ENCODE measurements at regions not wholly inside any gene's neighbourhood (a gene's known extent, or its start where the extent isn't known, plus 50 kb on each side); places are given as distances from the start of the nearest gene placed in this dataset.

DNA sequence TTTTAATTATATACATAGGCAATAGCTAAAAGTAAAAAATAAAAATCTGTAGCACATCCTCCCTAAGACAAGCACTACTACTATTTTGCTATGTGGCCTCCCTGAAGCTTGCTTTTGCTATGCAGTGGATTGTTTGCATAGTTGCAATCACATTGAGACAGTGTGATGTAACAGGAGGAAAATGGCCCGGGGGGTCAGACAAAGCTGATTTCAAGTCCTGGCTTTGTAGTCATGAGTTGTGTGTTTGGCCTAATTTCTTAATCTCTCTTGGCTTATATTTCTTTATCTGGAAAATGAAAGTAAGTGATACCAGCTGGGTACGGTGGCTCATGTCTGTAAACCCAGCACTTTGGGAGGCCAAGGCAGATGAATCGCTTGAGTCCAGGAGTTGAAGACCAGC, 166.6 kb downstream of the LHFPL1 start:
- WGBS, 4 donors = 73 to 80% (median 77%) methylated on average over 3 of the region's 3 CpGs
- Histone ChIP-seq H3K27me3 (no peaks in the 10 kb centered on the region), H3K9me3 (peaks cover 0 to 32% (median 2%) of the 10 kb centered on the region in 12 donors), H3K27ac (no peak overlapping the region), H3K4me3 (no peak overlapping the region), H3K36me3 (no peaks in the 10 kb centered on the region), H3K4me1 (no peaks in the 10 kb centered on the region)
- DNase-seq (no peak), ATAC-seq (no peak)
- intact Hi-C loops (cut with DNase I) = no loop called here
- TF ChIP-seq POLR2A (IDR thresholded peaks at IDR 0.05) = no peak
- TF ChIP-seq, protein P1, sequence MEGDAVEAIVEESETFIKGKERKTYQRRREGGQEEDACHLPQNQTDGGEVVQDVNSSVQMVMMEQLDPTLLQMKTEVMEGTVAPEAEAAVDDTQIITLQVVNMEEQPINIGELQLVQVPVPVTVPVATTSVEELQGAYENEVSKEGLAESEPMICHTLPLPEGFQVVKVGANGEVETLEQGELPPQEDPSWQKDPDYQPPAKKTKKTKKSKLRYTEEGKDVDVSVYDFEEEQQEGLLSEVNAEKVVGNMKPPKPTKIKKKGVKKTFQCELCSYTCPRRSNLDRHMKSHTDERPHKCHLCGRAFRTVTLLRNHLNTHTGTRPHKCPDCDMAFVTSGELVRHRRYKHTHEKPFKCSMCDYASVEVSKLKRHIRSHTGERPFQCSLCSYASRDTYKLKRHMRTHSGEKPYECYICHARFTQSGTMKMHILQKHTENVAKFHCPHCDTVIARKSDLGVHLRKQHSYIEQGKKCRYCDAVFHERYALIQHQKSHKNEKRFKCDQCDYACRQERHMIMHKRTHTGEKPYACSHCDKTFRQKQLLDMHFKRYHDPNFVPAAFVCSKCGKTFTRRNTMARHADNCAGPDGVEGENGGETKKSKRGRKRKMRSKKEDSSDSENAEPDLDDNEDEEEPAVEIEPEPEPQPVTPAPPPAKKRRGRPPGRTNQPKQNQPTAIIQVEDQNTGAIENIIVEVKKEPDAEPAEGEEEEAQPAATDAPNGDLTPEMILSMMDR (IDR thresholded peaks at IDR 0.05) = no peak

DNA sequence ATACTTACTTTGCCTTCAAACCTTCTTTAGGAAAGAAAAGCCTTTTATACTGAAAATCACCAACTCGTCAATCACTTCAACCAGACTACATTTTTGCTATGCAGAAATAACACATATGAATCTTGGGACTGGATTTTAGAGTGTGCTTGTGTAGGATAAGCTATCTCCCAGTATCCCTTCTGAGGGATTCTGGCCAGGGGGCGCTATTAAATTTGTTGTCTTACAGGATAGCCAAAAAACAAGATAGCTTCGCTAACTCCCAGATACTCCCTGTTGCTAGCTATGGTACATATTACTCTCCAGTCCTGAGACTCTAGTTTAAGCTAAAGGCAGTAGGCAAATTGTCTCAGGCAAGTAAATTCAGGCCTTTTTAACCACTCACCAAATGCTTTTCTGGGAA, 167.2 kb downstream of the LHFPL1 start:
- no peaks in the 10 kb centered on the region for H3K4me1 ChIP-seq
- ATAC-seq (no peak), DNase-seq (no peak)
- TF ChIP-seq, protein P1 (IDR thresholded peaks at IDR 0.05) = no peak
- no peak for TF ChIP-seq POLR2A (IDR thresholded peaks at IDR 0.05)
- intact Hi-C loops (cut with DNase I) = no loop called here
- H3K4me3 ChIP-seq = no peak overlapping the region
- no peak overlapping the region for H3K27ac ChIP-seq
- peaks cover 0 to 32% (median 2%) of the 10 kb centered on the region in 12 donors for H3K9me3 ChIP-seq
- no peaks in the 10 kb centered on the region for H3K27me3 ChIP-seq
- 42 to 71% (median 55%) methylated on average over 3 of the region's 3 CpGs for WGBS, 4 donors
- H3K36me3 ChIP-seq = no peaks in the 10 kb centered on the region

DNA sequence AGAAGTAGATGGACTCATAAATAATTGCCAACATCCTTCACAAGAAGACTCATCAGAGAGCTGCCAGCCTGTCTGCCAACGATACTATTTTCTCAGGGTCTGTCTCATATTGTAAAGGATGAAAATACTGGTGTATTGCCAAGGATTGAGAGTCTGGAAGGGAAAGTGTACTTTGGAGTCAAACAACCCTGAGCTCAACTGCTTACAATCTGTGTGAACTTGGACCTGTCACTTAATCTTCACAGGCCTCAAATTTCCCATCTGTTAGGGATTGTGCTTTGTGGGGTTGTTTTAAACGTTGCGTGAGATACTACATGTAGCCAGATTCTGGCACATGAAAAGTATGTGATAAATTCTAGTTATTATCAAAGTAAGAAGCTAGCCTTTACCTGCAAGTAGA, 169.1 kb downstream of the LHFPL1 start:
- Histone ChIP-seq H3K4me1 (no peaks in the 10 kb centered on the region), H3K27me3 (no peaks in the 10 kb centered on the region), H3K36me3 (no peaks in the 10 kb centered on the region), H3K4me3 (no peak overlapping the region), H3K27ac (no peak overlapping the region), H3K9me3 (peaks cover 0 to 22% (median 1%) of the 10 kb centered on the region in 12 donors)
- ATAC-seq = no peak
- WGBS, 4 donors = 69 to 85% (median 78%) methylated on average over 3 of the region's 3 CpGs
- DNase-seq = no peak
- TF ChIP-seq POLR2A (IDR thresholded peaks at IDR 0.05) = no peak
- TF ChIP-seq, protein P1 (IDR thresholded peaks at IDR 0.05) = no peak
- intact Hi-C loops (cut with DNase I) = no loop called here

GRCh38 chrX:112477653-112478052, 202.1 kb downstream of the LHFPL1 start:
- peaks cover 0 to 10% (median under 1%) of the 10 kb centered on the region in 12 donors for H3K9me3 ChIP-seq
- H3K27ac ChIP-seq = no peak overlapping the region
- ATAC-seq = no peak
- no peak for TF ChIP-seq POLR2A (IDR thresholded peaks at IDR 0.05)
- TF ChIP-seq, protein P1 (IDR thresholded peaks at IDR 0.05) = no peak
- 83 to 89% (median 88%) methylated on average over 2 of the region's 2 CpGs for WGBS, 4 donors
- no peak for DNase-seq
- H3K27me3 ChIP-seq = peaks cover 0 to 4% (median 0%) of the 10 kb centered on the region in 9 donors
- no peak overlapping the region for H3K4me3 ChIP-seq
- no peaks in the 10 kb centered on the region for H3K4me1 ChIP-seq
- intact Hi-C loops (cut with DNase I) = no loop called here
- no peaks in the 10 kb centered on the region for H3K36me3 ChIP-seq
